ENCODE measurements at regions not wholly inside any gene's neighbourhood (a gene's known extent, or its start where the extent isn't known, plus 50 kb on each side); places are given as distances from the start of the nearest gene placed in this dataset.

DNA sequence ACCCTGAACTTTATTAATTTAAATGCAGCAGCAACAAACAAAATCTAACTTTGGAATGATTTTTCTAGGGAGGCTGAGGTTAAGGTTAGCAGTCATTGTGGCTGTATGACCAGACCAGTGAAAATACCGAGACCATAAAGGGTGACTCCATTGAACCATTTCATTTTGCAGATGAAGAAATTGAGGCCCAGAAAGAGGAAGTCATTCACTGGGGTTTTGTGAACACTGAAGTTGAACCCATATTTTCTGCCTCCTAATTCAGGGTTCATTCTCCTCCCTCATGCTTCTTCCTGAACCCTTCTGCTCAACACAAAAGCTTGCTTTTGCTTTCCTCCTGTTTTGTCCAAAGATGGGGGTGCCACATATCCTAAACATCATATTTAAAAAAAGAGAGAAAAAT is 65.8 kb upstream of the PLCL2 start:
- intact Hi-C loops (cut with DNase I; ENCODE audit: low total_unique reads) = no loop called here
- H3K4me1 ChIP-seq = no peaks in the 10 kb centered on the region
- WGBS, 2 donors (ENCODE audit: low coverage in 1 of 2) = 71 to 89% methylated on average over 1 of the region's 1 CpG

DNA sequence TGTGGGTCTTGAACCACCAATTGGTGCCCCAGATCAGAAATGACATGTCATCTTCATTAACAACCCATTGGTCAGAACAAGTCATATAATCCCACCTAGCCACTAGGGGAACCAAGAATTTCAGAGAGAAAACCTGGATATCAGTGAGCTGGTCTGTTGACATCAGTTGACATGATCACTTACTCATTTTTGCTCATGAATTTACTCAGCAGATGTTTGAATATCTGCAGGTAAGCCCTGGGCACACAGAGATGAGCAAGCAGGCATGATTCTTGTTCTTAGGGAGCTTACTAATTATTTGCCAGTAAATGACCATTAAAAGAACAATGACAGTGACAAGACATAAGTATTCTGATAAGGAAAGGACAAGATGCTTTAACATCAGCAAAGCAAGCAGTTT is 64.3 kb upstream of the PLCL2 start:
- no peak overlapping the region for H3K27ac ChIP-seq
- H3K4me3 ChIP-seq = no peak overlapping the region
- no peaks in the 10 kb centered on the region for H3K36me3 ChIP-seq
- no peaks in the 10 kb centered on the region for H3K4me1 ChIP-seq
- no peaks in the 10 kb centered on the region for H3K27me3 ChIP-seq
- intact Hi-C loops (cut with DNase I; ENCODE audit: low total_unique reads) (no loop called here), in situ Hi-C loops (cut with MboI; ENCODE audit: low pct_ligation_motif_present in 1 of 4, low pct_unique_long_range_greater_than_20kb in 1 of 4, low sequenced_read_pairs in 3 of 4) (loop anchor here in 1 of 4 donors (25.0 kb wide), 1 partner anchor 417 kb away; no protein-coding TSS in a partner anchor)
- DNase-seq = no peak
- no peak for TF ChIP-seq POLR2A (IDR thresholded peaks at IDR 0.05)
- no peak for TF ChIP-seq POLR2AphosphoS5 (IDR thresholded peaks at IDR 0.05)
- TF ChIP-seq, protein P1, sequence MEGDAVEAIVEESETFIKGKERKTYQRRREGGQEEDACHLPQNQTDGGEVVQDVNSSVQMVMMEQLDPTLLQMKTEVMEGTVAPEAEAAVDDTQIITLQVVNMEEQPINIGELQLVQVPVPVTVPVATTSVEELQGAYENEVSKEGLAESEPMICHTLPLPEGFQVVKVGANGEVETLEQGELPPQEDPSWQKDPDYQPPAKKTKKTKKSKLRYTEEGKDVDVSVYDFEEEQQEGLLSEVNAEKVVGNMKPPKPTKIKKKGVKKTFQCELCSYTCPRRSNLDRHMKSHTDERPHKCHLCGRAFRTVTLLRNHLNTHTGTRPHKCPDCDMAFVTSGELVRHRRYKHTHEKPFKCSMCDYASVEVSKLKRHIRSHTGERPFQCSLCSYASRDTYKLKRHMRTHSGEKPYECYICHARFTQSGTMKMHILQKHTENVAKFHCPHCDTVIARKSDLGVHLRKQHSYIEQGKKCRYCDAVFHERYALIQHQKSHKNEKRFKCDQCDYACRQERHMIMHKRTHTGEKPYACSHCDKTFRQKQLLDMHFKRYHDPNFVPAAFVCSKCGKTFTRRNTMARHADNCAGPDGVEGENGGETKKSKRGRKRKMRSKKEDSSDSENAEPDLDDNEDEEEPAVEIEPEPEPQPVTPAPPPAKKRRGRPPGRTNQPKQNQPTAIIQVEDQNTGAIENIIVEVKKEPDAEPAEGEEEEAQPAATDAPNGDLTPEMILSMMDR (IDR thresholded peaks at IDR 0.05) = no peak
- no peak for TF ChIP-seq EP300 (IDR thresholded peaks at IDR 0.05; ENCODE audit: low read depth)
- H3K9me3 ChIP-seq = no peaks in the 10 kb centered on the region

More for the DNA sequence above, 65.8 kb upstream of the PLCL2 start:
- DNase-seq = no peak
- Histone ChIP-seq H3K36me3 (no peaks in the 10 kb centered on the region), H3K4me3 (no peak overlapping the region), H3K9me3 (no peaks in the 10 kb centered on the region), H3K27ac (no peak overlapping the region), H3K27me3 (no peaks in the 10 kb centered on the region)
- TF ChIP-seq POLR2AphosphoS5 (IDR thresholded peaks at IDR 0.05) = no peak
- TF ChIP-seq, protein P1 (IDR thresholded peaks at IDR 0.05) = no peak
- TF ChIP-seq EP300 (IDR thresholded peaks at IDR 0.05; ENCODE audit: low read depth) = no peak
- TF ChIP-seq POLR2A (IDR thresholded peaks at IDR 0.05) = no peak
- in situ Hi-C loops (cut with MboI; ENCODE audit: low pct_ligation_motif_present in 1 of 4, low pct_unique_long_range_greater_than_20kb in 1 of 4, low sequenced_read_pairs in 3 of 4) = loop anchor here in 1 of 4 donors (25.0 kb wide), 1 partner anchor 418 kb away; no protein-coding TSS in a partner anchor

DNA sequence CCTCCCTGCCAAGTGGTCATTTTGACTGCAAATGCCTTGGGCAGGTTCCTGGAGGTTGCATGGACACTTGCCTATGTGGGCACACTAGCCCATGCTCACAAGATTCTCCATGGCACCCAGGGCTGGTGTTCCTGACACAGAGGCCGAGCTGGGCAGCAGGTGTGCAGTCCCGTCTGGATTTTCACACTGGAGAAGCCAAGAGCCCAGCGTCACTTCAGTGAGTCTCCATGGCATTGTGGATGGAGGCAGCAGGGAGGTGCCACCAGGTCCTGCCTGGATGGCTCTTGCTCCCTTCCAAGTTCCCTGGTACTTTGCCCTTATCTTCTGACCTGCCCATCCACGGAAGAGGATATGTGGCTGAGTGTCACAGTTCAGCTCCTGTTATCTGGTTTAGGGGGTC is 63.7 kb upstream of the PLCL2 start:
- Histone ChIP-seq H3K36me3 (no peaks in the 10 kb centered on the region), H3K27me3 (no peaks in the 10 kb centered on the region), H3K9me3 (no peaks in the 10 kb centered on the region), H3K27ac (no peak overlapping the region), H3K4me1 (no peaks in the 10 kb centered on the region), H3K4me3 (no peak overlapping the region)
- no peak for DNase-seq
- 68% methylated on average over 4 of the region's 4 CpGs; no CpG with 5 or more reads in 1 of the 2 donors for WGBS, 2 donors (ENCODE audit: low coverage in 1 of 2)
- in situ Hi-C loops (cut with MboI; ENCODE audit: low pct_ligation_motif_present in 1 of 4, low pct_unique_long_range_greater_than_20kb in 1 of 4, low sequenced_read_pairs in 3 of 4) = loop anchor here in 1 of 4 donors (25.0 kb wide), 1 partner anchor 416 kb away; no protein-coding TSS in a partner anchor
- intact Hi-C loops (cut with DNase I; ENCODE audit: low total_unique reads) = no loop called here
- TF ChIP-seq EP300 (IDR thresholded peaks at IDR 0.05; ENCODE audit: low read depth) (no peak), POLR2A (IDR thresholded peaks at IDR 0.05) (no peak), POLR2AphosphoS5 (IDR thresholded peaks at IDR 0.05) (no peak)
- TF ChIP-seq, protein P1 (IDR thresholded peaks at IDR 0.05) = no peak

DNA sequence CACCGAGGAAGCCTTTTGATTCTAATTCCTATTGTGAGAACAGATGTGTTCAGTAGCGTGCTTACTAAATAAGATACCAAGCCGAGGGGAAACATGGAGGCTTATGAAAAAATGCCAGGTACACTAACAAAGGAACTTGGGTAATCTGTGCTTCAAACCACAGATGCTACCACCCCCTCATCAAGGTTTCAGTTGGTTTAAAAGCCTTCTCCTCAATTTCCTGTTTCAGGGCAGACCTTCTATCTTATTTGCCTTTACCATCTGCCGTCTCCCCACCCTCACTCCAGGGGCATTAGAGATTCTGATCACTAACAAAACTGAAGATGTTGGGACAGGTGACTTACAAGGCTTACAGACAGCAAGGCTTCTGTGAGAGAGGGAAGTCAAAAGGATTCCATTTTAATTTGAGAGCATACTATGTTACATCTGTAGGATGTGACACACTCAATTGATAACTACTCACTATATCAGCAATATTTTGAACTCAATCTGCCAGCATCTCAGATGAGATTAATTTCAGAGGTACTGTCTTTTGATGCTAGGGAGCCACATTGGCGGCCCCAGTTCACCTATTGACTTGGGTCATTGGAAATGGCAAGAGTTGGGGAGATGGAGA is 60.6 kb upstream of the PLCL2 start:
- WGBS, 2 donors (ENCODE audit: low coverage in 1 of 2) = 66 to 70% methylated on average over 5 of the region's 5 CpGs
- H3K27me3 ChIP-seq = no peaks in the 10 kb centered on the region
- TF ChIP-seq, protein P1 (IDR thresholded peaks at IDR 0.05) = no peak
- no peak for TF ChIP-seq POLR2A (IDR thresholded peaks at IDR 0.05)
- no peak for TF ChIP-seq POLR2AphosphoS5 (IDR thresholded peaks at IDR 0.05)
- no peak for TF ChIP-seq EP300 (IDR thresholded peaks at IDR 0.05; ENCODE audit: low read depth)
- no peak for DNase-seq
- H3K4me3 ChIP-seq = no peak overlapping the region
- H3K27ac ChIP-seq = no peak overlapping the region
- H3K9me3 ChIP-seq = no peaks in the 10 kb centered on the region
- intact Hi-C loops (cut with DNase I; ENCODE audit: low total_unique reads) = no loop called here
- no peaks in the 10 kb centered on the region for H3K36me3 ChIP-seq
- in situ Hi-C loops (cut with MboI; ENCODE audit: low pct_ligation_motif_present in 1 of 4, low pct_unique_long_range_greater_than_20kb in 1 of 4, low sequenced_read_pairs in 3 of 4) = loop anchor here in 1 of 4 donors (25.0 kb wide), 1 partner anchor 413 kb away; no protein-coding TSS in a partner anchor
- H3K4me1 ChIP-seq = no peaks in the 10 kb centered on the region

Data from transverse colon (tissue), 4 donors.